ENCODE measurements at regions not wholly inside any gene's neighbourhood (a gene's known extent, or its start where the extent isn't known, plus 50 kb on each side); places are given as distances from the start of the nearest gene placed in this dataset.
"Not testable (repeated sequence)": the region's sequence is repeated elsewhere in the genome, so short reads cannot be mapped to it uniquely, and the experiment has no call there.

GRCh38 chr7:104264285-104264684 lies 56.5 kb upstream of the ORC5 start:
- intact Hi-C loops (cut with DNase I): no loop called here
- no peaks in the 10 kb centered on the region for H3K4me1 ChIP-seq
- DNase-seq: no peak
- no peak overlapping the region for H3K27ac ChIP-seq
- H3K9me3 ChIP-seq: no peaks in the 10 kb centered on the region
- H3K27me3 ChIP-seq: no peaks in the 10 kb centered on the region
- no peak for TF ChIP-seq CTCF (IDR thresholded peaks at IDR 0.05)
- no peak for ATAC-seq
- no peaks in the 10 kb centered on the region for H3K36me3 ChIP-seq
- H3K4me3 ChIP-seq: no peak overlapping the region

DNA sequence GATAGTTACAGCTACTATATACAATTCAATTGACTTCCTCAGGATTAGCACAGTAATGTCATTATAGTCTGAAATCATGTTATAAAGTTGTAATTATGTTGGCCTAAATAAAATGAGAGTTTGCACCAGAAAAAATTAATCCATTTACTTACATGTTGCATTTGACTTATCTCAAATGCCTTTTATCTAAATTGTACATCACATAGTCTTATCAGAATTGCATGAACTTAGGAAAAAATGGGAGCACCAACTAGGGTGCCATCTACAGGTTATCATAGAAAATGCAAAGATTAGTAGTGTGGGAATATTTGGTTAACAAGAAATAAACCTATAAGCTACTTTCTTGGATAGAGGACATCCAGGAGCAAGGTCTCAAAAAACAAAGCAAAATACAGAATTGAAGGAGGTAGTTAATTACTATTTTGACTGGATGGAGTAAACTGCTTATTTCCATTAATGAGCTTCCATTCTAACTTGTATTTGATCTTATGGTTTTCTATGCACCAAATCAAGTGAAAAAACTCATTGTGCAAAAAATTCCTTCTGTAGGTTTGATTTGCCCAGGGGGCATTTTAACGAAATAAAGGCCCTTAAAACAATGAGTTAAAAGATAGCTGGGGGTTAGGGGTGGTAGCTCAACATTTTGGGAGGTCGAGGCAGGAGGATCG lies 60.0 kb upstream of the ORC5 start:
- DNase-seq (no peak), ATAC-seq (no peak)
- H3K27ac ChIP-seq: no peak overlapping the region
- H3K9me3 ChIP-seq: no peaks in the 10 kb centered on the region
- no peaks in the 10 kb centered on the region for H3K36me3 ChIP-seq
- intact Hi-C loops (cut with DNase I): no loop called here
- H3K4me1 ChIP-seq: no peaks in the 10 kb centered on the region
- peak; percentile 51 for TF ChIP-seq CTCF (IDR thresholded peaks at IDR 0.05)
- H3K27me3 ChIP-seq: no peaks in the 10 kb centered on the region
- H3K4me3 ChIP-seq: no peak overlapping the region

GRCh38 chr7:104271948-104272347 lies 56.5 kb upstream of the LHFPL3 start:
- ATAC-seq (no peak), DNase-seq (no peak)
- H3K27ac ChIP-seq: no peak overlapping the region
- no peaks in the 10 kb centered on the region for H3K36me3 ChIP-seq
- no peaks in the 10 kb centered on the region for H3K9me3 ChIP-seq
- intact Hi-C loops (cut with DNase I): no loop called here
- no peaks in the 10 kb centered on the region for H3K27me3 ChIP-seq
- no peak overlapping the region for H3K4me3 ChIP-seq
- H3K4me1 ChIP-seq: no peaks in the 10 kb centered on the region
- TF ChIP-seq CTCF (IDR thresholded peaks at IDR 0.05): no peak

DNA sequence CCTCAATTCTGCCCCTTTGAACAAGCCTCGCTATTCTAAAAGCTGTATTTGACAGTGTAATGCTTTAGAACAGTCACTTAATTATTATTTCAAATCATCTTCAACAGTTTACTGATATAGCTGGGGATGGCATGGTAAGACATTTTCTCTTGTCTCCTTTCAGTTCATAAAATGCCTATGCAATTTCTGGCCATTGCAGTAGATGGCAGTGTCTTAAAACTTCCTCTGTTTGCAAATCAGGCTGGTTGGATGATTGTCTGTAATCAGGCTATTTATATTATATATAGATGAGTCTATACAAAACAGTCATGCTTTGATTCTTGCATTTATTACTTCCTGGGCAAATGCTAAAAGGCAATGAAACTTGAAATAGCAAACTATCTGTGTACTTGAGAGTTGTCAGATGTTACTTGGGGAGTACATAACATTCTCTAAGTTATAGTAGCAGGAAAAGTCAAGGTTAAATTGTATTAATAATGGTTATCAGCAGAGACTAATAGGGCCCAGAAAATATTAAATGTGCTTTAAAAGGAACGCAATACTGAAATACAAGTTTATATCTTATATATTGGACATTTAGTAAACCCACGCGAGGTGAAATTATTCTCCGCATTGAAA lies 55.5 kb upstream of the LHFPL3 start:
- intact Hi-C loops (cut with DNase I): no loop called here
- H3K27ac ChIP-seq: no peak overlapping the region
- no peaks in the 10 kb centered on the region for H3K9me3 ChIP-seq
- no peaks in the 10 kb centered on the region for H3K36me3 ChIP-seq
- DNase-seq (no peak), ATAC-seq (no peak)
- no peaks in the 10 kb centered on the region for H3K4me1 ChIP-seq
- H3K27me3 ChIP-seq: no peaks in the 10 kb centered on the region
- peak; percentile 37 for TF ChIP-seq CTCF (IDR thresholded peaks at IDR 0.05)
- H3K4me3 ChIP-seq: no peak overlapping the region

GRCh38 chr7:104275900-104276299 lies 52.5 kb upstream of the LHFPL3 start:
- H3K4me1 ChIP-seq: no peaks in the 10 kb centered on the region
- H3K9me3 ChIP-seq: no peaks in the 10 kb centered on the region
- intact Hi-C loops (cut with DNase I): no loop called here
- H3K27ac ChIP-seq: no peak overlapping the region
- ATAC-seq: no peak
- no peak for DNase-seq
- no peak for TF ChIP-seq CTCF (IDR thresholded peaks at IDR 0.05)
- H3K27me3 ChIP-seq: no peaks in the 10 kb centered on the region
- H3K36me3 ChIP-seq: no peaks in the 10 kb centered on the region
- no peak overlapping the region for H3K4me3 ChIP-seq

- H3K9me3 ChIP-seq; intact Hi-C loops (cut with DNase I); DNase-seq; H3K4me3 ChIP-seq; H3K27me3 ChIP-seq; ATAC-seq; H3K27ac ChIP-seq; H3K4me1 ChIP-seq; H3K36me3 ChIP-seq: not testable (repeated sequence)
Measured at GRCh38 chr7:104276730-104277129, 51.7 kb upstream of the LHFPL3 start.
